NCI-H2029 (cell line): ENCODE measurements at regions not wholly inside any gene's neighbourhood (a gene's known extent, or its start where the extent isn't known, plus 50 kb on each side); places are given as distances from the start of the nearest gene placed in this dataset.
A peak's percentile ranks its signal among the peaks of the same experiment; 100 is the strongest.

Experiments used
- DNase-seq: peaks from one replicate; lab custom pipeline; 2025; lab: John Stamatoyannopoulos, UW

DNA sequence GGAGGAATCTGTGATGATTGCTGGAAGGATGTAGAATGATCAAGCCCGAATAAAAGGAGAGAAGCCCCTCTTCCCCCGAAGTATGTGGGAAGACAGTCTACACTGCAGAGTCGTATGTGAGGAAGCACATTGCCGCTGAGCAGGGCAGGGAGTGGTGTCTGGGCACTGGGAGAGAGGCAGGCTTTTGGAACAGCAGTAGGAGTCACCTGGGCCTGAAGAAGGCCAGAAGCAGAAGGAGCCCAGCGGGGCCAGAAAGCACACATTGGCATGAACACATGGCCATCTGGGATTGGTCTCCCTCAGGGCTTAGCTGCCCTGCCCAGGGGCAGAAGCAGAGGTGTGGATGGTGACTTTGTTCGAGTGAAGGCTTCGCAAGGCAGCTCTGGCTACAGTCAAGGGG is 162.8 kb downstream of the ERCC6L2 start:
- DNase-seq: no peak

DNA sequence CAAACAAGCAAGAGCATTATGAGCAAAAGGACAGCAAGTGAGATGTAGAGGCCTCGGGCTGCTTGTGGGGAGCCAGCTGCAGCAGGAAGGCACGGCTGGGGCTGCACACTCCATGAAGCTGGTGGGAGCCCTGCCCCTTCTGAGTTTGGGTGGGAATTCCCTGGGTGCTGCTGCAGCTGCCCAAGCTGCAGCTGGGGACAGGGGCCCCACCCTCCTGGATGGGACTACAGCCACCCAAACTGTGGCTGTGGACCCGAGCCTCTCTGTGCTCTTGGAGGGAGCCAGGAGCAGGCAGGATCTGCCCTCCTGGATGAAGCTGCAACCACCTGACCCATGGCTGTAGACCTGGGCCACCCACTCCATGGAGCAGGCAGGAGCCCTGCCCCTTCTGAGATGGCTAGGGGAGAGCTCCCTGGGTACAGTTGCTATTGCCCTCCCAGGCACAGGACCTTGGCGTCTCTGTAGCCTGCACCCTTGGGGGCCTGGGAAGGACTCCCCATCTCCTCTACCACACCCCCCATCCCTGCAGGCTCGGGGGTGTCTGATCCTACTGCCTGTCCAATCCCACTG is 159.1 kb downstream of the ERCC6L2 start:
- no peak for DNase-seq

- no peak for DNase-seq
These were observed 158.4 kb downstream of the ERCC6L2 start for GRCh38 chr9:96033896-96034295.

DNA sequence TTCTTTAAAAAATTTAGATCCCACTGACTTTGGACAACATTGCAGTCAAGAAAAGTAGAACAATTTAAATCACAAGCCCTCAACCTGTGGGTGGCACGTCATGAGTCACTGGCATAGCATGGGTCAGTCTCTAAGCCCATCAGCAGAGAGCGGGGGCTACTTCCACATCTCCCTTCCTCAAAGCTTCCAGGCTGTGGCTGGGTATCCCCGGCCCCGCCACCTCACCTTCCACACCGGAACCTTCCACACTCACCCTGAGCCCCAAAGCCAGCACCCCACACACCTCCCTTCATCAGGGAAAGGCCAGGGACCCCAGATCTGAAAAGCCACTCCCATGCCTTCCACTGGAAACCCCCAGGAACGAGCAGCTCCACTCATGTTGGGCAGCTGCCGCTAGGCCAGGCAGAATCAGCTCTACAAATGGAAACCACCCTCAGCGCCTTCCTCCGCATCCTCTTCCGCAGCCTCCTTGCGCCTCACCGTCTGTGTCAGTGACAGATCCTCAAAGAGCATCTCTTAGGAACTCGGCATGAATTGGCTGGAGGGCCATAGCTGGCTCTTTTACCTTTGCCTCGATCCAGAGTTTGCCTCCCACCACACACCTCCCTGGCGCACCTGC is 156.5 kb downstream of the ERCC6L2 start:
- DNase-seq: no peak

DNA sequence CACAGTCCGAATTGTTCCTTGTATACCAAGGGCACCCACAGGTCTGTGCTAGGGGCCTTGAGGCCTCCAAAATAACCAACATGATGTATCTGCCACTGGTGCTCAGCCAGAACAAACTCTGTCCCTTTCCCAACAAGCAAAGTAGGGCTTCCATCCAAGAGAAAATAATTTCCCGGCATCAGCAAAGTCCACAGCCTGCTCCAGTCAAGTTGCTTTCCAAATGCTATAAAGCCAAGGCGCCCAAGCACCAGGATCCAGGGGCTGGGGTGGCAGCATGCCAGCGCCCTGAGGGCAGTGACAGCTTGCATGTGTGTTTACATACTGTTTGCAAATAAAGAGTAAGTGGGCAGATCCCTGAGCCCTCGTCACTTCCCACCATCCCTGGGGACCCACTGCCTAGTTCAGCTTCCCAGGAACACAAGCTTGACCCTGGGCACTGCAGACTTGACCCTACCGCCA is 155.9 kb downstream of the ERCC6L2 start:
- DNase-seq: peak; percentile 95

DNA sequence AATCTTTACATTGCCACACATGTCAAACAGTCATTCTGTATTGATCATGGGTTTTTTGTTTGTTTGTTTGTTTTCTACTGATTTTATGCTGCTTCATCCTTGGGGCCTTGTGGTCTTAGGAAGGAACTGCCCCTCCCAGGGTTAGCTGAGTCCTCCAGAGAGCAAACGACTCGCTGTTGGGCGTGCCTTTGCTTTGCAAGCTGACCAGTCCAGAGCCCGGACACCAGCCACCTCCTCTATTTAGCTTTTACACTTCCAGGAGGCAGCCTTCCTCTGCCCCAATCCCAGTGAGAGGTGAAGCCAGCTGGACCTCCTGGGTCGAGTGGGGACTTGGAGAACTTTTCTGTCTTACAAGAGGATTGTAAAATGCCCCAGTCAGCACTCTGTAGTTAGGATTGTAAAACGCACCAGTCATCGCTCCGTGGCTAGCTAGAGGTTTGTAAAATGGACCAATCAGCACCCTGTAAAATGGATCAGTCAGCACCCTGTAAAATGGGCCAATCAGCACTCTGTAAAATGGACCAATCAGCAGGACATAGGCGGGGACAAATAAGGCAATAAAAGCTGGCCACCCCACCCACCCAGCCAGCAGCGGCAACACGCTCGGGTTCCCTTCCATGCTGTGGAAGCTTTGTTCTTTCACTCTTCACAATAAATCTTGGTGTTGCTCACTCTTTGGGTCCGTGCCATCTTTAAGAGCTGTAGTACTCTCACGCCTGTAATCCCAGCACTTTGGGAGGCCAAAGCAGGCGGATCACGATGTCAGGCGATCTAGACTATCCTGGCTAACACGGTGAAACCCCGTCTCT is 154.4 kb downstream of the ERCC6L2 start:
- no peak for DNase-seq

- no peak for DNase-seq
These were observed 152.0 kb downstream of the ERCC6L2 start for GRCh38 chr9:96027251-96028131.

DNA sequence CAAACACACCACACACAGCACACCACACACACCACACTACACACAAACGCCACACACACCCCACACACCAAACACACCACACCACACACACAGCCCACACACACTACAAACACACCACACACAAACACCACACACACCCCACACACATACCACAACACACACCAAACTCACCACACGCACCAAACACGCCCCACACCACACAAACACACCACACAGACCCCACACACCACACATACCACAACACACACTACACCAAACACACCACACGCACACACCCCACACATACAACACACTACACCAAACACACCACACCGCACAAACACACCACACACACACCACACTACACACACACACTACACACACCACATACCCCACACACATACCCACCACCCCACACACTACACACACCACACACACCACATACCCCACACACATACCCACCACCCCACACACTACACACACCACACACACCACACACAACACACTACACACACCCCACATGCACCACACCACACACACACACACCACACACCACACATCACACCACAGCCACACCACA is 151.2 kb downstream of the ERCC6L2 start:
- no peak for DNase-seq

GRCh38 chr9:96025995-96026602 is 150.6 kb downstream of the ERCC6L2 start:
- no peak for DNase-seq

GRCh38 chr9:96023486-96023885 is 148.0 kb downstream of the ERCC6L2 start:
- no peak for DNase-seq

- peak; percentile 79 for DNase-seq
These were observed 147.1 kb downstream of the ERCC6L2 start for GRCh38 chr9:96022445-96023051.

DNA sequence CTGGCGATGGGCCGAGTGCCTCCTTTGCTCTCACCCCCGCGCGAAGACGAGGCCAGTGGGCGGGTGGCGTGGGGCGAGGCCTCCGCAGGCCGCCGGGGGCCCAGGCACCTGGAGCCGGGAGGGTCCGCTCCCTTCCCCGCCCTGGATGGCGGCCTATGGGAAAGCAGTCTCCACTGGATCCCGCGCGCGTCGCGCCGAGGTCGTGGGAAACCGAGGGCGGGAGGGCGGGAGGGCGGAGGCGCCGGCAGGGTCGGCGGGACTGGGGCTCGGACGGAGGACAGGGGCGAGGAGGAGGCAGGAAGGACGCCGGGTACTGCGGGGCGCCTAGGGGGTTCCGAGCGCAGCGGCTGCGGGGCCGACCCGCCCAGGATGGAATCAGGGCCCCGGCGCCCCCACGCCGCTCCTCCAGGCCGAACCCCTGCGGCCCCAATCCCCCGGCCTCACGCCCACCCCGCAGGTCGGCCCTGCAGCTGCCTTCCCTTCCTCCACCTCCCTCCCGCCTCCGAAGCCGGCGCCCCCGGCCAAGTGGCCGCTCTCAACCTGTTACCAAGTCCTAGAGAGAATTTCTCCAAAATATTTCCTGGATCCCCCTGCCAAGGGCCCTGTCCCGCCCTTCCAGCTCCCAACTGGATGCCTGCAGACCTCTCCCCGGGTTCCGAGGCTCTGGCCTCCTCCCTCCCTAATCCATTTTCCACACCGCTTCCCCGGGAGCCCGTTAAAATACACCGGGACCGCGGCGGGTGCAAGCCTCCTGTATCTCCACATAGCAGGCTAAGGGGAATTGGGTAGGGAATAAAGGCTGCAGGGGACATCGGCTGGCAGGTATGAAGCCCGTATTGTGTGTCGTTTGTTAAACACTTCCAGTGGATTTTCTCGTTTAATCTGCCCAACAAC is 146.3 kb downstream of the ERCC6L2 start:
- DNase-seq: no peak

- DNase-seq: peak; percentile 25
These were observed 145.5 kb downstream of the ERCC6L2 start for GRCh38 chr9:96020792-96021550.

DNA sequence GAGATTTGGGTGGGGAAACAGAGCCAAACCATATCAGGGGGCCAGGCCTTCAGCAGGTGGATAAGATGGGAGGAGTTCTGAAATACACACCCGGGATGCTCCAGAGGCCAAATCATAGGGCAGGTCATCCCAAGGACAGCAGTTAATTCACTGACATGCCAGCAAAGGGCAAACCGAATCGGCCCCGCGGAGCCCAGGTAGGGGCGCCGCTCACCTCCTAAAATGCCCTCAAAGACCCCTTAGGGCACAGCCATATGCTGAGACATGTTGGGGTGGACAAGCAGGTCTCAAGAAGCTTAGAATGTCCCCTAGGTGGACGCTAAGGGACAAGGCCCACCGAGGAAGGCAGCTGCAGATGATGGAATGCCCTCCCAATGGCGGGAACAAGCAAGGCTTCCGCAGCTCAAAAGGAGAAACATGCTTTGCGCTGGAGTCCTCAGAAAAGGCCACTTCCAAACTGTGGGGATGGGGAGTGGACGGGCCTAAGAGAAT is 144.9 kb downstream of the ERCC6L2 start:
- no peak for DNase-seq
